GM21737 (cell line): ENCODE measurements at regions not wholly inside any gene's neighbourhood (a gene's known extent, or its start where the extent isn't known, plus 50 kb on each side); places are given as distances from the start of the nearest gene placed in this dataset.
"Not testable (repeated sequence)": the region's sequence is repeated elsewhere in the genome, so short reads cannot be mapped to it uniquely, and the experiment has no call there.

Experiments
- ATAC-seq: cut with Tn5 transposase; IDR thresholded peaks from one replicate; pipeline ENCODE4 v1.9.1; 2021; ENCODE audit warnings: mild to moderate bottlenecking, moderate library complexity; ENCODE audit not compliant: unreplicated experiment

DNA sequence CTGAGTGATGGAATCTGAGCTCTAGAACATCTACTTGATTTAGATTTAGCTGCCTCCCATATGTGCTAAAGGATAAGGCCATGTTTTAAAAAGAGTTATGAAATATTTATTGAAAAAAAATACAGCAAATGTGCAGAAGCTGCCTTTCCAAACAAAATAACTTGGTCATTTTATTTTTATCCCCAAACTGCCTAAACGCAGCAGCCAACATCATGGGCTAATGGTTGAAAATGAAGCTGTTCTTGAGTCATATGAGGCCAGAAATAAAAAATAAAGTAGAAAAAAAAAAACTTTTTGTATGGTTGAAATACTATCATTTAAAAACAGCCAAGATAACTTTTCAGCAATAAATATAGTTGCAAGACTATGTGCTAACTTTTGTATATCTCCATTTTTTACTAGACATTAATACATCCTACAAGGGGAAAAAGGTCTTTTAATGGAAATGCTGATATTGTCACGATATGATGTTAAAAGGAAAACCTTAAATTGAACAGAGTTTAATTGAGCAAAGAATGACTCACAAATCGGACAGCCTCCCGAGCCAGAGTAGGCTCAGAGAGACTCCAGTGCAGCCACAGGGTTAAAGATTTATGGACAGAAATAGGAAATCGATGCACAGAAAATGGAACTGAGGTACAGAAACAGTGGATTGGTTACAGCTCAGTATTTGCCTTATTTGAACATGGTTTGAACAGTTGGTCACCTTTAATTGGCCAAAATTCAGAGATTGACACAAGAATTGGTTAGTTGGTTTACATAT, 305.8 kb downstream of the MDFIC start:
- ATAC-seq: no peak

GRCh38 chr7:115226410-115226809, 304.5 kb downstream of the MDFIC start:
- no peak for ATAC-seq

GRCh38 chr7:115224922-115225321, 303.0 kb downstream of the MDFIC start:
- ATAC-seq: no peak

DNA sequence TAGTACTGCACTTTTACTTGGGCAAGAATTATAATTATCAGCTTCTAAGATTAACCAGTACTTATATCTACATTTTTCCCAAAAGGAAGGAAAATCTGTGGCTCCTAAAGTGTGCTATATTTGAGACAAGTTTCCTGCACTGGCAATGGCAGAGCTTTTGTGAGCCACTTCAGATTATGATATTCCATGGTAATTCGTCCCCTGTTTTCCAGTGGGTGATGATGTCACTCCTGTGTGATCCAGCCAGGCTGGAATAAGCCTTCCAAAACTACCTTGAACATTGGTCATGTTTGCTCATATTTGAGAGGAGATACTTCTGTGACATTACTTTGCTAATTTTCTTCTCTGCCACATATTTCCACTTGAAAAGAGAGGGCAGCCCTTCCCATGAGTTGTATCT, 302.1 kb downstream of the MDFIC start:
- ATAC-seq: no peak

- no peak for ATAC-seq
These were observed 299.6 kb downstream of the MDFIC start for GRCh38 chr7:115221456-115221855.

DNA sequence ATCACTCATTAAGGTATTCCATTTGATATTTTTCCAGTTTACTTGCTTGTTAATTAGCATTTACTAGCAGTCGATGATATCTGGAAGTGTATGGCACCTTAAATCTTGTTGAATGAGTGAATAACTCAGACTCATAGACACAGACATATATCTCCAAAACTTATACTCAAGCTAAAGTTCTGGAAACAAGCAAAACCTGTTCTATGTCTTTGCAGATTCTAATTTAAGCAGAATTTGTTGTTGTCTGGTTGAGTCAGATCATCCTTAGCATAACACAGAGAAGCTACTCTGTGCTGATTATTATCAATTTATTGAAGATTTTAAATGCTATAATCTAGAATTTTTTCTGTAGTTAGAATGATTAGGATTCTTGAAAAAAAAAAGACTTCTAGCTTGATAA, 296.2 kb downstream of the MDFIC start:
- no peak for ATAC-seq

GRCh38 chr7:115217373-115217772, 295.5 kb downstream of the MDFIC start:
- no peak for ATAC-seq

DNA sequence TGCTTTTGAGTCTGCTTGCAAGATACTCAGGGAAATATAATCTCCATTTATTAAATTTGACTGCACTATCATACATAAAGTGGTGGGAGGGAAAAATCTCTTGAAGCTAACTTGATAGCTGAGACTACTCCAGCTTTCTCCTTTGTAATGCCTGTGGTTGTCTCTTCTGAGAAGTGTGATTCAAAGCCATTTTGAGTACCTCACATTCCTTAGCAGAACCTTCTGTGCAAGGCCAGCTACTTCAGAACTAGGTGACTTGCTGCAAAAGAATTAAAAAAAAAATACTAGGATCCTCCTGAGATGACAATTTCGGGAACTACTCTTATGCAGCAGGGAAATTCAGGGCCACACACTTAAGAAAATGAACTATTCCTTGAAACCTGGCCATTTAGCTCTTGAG, 294.8 kb downstream of the MDFIC start:
- ATAC-seq: no peak

DNA sequence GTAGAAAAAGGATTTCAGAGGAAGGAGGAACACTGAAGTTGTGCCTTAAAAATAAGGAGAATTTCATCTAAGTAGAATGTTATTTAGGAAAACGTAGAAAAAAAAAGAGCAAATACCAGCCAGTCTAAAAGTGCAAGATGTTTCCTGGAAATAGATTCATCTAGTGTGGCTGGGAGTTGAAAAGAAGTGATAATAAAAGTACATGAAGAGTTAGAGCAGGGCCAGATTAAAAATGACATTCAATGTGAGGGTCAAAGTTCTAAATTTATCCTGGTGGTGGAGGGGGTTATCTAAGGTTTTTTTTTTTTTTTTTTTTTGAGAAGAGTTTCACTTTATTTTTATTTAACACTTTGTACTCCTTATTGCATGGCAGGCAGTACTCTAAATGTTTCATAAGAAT, 289.3 kb downstream of the MDFIC start:
- no peak for ATAC-seq

DNA sequence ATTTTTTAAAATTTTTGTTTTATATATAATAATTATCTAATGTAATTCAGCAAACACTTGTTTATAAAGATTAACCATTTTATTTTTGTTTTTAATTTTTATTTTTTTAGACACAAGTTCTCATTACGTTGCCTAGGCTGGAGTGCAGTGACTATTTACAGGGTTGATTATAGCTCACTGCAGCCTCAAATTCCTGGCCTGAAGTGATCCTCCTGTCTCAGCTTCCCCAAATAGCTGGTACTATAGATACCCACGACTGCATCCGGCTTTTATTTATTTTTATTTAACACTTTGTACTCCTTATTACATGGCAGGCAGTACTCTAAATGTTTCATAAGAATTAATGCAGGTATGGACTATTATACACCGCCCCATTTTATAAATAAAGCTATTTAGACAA, 288.7 kb downstream of the MDFIC start:
- ATAC-seq: no peak

GRCh38 chr7:115208710-115209560, 287.0 kb downstream of the MDFIC start:
- ATAC-seq: no peak

GRCh38 chr7:115206374-115206773, 284.5 kb downstream of the MDFIC start:
- ATAC-seq: not testable (repeated sequence)

- ATAC-seq: no peak
These were observed 276.2 kb downstream of the MDFIC start for GRCh38 chr7:115198143-115198542.

- ATAC-seq: no peak
These were observed 273.3 kb downstream of the MDFIC start for GRCh38 chr7:115195208-115195607.

DNA sequence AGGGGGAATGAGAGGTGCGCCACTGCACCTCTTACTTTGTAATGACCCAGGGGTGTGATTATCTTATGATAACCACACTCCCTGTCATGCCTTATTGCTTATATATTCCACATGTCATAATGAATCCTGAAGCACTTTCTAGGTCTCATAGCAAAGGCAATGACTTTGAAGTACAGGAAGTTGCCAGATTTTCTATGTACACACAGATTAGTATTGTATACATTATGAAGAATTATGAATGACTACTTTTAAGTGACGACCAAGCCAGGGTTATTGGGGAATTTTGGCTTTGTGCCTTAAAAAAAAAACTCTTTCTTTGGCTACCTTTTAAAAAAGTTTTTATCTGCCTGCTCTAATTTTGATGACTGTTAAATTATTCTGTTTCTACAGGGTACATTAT, 269.6 kb downstream of the MDFIC start:
- no peak for ATAC-seq

DNA sequence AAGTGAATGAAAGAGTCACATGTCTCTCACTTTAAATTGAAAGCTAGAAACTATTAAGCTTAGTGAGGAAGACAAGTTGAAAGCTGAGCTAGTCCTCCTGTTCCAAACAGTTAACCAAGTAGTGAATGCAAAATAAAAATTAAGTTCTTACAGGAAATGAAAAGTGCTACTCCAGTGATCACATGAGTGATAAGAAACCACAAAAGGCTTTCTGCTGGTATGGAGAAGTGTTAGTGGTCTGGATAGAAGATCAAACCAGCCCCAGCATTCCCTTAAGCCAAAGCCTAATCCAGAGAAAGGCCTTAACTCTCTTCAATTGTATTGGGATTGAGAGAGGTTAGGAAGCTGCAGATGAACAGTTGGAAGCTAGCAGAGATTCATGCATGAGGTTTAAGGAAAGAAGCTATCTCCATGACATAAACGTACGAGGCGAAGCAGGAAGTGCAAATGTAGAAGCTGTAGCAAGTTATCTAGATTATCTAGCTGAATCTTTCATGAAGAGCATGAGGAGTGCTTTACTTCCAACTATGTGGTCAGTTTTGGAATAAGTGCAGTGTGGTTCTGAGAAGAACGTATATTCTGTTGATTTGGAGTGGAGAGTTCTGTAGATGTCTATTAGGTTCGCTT, 261.6 kb downstream of the MDFIC start:
- ATAC-seq: no peak

- no peak for ATAC-seq
These were observed 256.9 kb downstream of the MDFIC start for GRCh38 chr7:115178835-115179234.

DNA sequence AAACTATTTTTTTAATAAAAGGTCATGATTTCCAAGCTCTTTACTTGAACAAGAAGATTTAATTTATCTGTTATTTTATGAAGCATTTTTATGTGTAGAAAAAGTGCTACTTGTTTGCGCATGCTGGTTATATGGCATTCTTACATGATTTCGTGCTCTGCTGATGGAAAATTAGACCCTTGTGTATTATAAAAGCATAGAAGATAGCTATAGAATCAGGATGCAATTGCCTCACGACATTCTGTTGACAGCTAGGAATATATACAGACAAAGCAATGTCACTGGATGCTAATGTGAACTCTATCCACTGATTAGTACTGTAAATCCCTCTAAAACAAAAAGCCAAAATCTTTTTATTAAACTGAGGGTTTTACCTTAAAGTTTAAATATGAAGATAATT, 255.9 kb downstream of the MDFIC start:
- ATAC-seq: no peak

- ATAC-seq: no peak
These were observed 255.2 kb downstream of the MDFIC start for GRCh38 chr7:115177103-115177502.

GRCh38 chr7:115172397-115172796, 250.5 kb downstream of the MDFIC start:
- not testable (repeated sequence) for ATAC-seq

DNA sequence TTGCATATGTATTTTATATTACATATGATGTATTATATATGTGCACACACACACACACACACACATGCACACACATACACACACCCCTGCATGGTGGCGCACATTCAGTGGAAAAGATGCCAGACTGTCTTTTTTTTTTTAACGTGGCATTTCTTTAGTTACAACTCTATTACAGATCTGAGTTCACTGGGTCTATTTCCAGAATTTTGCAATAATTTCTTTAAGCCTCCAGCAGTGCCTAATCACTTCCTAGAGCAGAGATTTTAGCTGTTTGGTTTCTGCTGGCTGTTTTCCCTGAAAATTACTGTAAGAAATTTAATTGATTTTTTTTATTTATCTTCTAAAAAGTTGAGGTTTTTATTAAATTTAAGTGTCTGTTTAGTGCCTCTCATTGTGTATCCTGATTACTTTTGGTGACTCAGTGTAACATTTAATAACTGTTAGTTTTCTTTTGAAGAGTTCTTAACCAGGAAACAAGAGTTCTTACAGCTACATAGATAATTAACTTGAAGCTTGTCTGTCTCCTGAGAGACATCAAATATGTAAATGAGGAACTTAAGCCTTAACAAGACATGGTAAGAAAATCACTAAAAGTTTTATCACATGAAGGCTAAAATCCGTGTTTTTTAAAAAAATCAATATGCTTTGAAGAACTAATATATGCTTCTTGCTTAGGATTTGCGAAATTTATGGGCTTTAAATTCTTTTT, 232.0 kb downstream of the MDFIC start:
- ATAC-seq: no peak
